MCF 10A (cell line): ENCODE measurements at regions not wholly inside any gene's neighbourhood (a gene's known extent, or its start where the extent isn't known, plus 50 kb on each side); places are given as distances from the start of the nearest gene placed in this dataset.

Experiments
- BruUV-seq: library from RNA; stranded (reverse); fragments of 400-500 nt; replicated peaks from 2 replicates; lab custom pipeline; 2021; lab: Mats Ljungman, UMichigan
- CTCF ChIA-PET: fragments of 300-600 bp; sonication (Branson Sonifier 250); formaldehyde crosslinking; extraction: SDS; loops from one replicate; lab custom pipeline; 2021; ENCODE audit warnings: antibody characterized with exemption, inconsistent platforms; lab: Yijun Ruan, JAX
- POLR2A ChIA-PET: fragments of 300-600, 350-650 bp; sonication (Branson Sonifier 250); formaldehyde crosslinking; extraction: SDS; loops from one replicate; lab custom pipeline; 2020; ENCODE audit warnings: antibody characterized with exemption, inconsistent platforms; lab: Yijun Ruan, JAX
- DNase-seq: peaks from one replicate; pipeline ENCODE4 v3.0.0-alpha.2; 2018; ENCODE audit not compliant: unreplicated experiment
- H3K27ac Mint-ChIP-seq: one replicate; pipeline ENCODE4 v1.8.0; 2022; ENCODE audit warnings: mild to moderate bottlenecking, low read depth, mixed read lengths; ENCODE audit not compliant: unreplicated experiment
- H3K27me3 Mint-ChIP-seq: one replicate; pipeline ENCODE4 v1.8.0; 2022; ENCODE audit warnings: mixed read lengths; ENCODE audit not compliant: insufficient read depth, unreplicated experiment
- H3K36me3 Mint-ChIP-seq: one replicate; pipeline ENCODE4 v1.8.0; 2022; ENCODE audit warnings: mild to moderate bottlenecking, moderate library complexity, mixed read lengths; ENCODE audit not compliant: insufficient read depth, unreplicated experiment
- H3K4me1 Mint-ChIP-seq: one replicate; pipeline ENCODE4 v1.8.0; 2022; ENCODE audit warnings: mixed read lengths; ENCODE audit not compliant: insufficient read depth, unreplicated experiment
- H3K4me3 Mint-ChIP-seq: one replicate; pipeline ENCODE4 v1.8.0; 2022; ENCODE audit warnings: mild to moderate bottlenecking, moderate library complexity, mixed read lengths; ENCODE audit not compliant: unreplicated experiment
- H3K9me3 Mint-ChIP-seq: one replicate; pipeline ENCODE4 v1.8.0; 2022; ENCODE audit warnings: mixed read lengths; ENCODE audit not compliant: unreplicated experiment
- CTCF ChIP-seq: fragments of 200-600 bp; IDR thresholded peaks from one replicate; pipeline ENCODE4 v1.8.0; 2022; ENCODE audit warnings: antibody characterized with exemption, mild to moderate bottlenecking; ENCODE audit not compliant: unreplicated experiment
- intact Hi-C: fragments of 100-400 bp; cut with micrococcal nuclease; formaldehyde crosslinking; loops from 2 replicates; pipeline ENCODE4 v1.14.1; 2022

DNA sequence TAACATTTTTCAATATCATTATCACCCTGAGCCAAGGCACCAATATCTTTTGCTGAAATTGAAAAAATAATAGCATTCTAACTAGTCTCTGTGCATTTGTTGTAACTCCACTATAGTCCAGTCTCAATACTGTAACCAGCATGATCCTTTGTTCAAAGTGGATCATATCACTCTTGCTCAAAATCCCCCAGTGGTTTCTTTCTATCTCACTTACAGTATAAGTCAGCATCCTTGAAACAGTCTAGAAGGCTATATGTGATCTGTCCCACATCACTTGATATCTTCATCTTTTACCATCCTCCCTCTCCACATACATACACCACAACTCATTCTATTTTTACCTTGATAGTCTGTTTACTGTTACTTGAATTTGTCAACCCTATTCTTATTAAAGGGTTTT lies 435.7 kb downstream of the CCER1 start:
- H3K4me3 Mint-ChIP-seq = no peak overlapping the region
- intact Hi-C loops = no loop called here
- no peak overlapping the region for H3K27ac Mint-ChIP-seq
- ChIA-PET CTCF (no interaction called here), POLR2A (no interaction called here)
- no peak for TF ChIP-seq CTCF
- peaks cover 6% of the 10 kb centered on the region for H3K4me1 Mint-ChIP-seq
- H3K27me3 Mint-ChIP-seq = no peaks in the 10 kb centered on the region
- no TSS peak for BruUV-seq
- no peaks in the 10 kb centered on the region for H3K36me3 Mint-ChIP-seq
- no peak for DNase-seq
- no peaks in the 10 kb centered on the region for H3K9me3 Mint-ChIP-seq

DNA sequence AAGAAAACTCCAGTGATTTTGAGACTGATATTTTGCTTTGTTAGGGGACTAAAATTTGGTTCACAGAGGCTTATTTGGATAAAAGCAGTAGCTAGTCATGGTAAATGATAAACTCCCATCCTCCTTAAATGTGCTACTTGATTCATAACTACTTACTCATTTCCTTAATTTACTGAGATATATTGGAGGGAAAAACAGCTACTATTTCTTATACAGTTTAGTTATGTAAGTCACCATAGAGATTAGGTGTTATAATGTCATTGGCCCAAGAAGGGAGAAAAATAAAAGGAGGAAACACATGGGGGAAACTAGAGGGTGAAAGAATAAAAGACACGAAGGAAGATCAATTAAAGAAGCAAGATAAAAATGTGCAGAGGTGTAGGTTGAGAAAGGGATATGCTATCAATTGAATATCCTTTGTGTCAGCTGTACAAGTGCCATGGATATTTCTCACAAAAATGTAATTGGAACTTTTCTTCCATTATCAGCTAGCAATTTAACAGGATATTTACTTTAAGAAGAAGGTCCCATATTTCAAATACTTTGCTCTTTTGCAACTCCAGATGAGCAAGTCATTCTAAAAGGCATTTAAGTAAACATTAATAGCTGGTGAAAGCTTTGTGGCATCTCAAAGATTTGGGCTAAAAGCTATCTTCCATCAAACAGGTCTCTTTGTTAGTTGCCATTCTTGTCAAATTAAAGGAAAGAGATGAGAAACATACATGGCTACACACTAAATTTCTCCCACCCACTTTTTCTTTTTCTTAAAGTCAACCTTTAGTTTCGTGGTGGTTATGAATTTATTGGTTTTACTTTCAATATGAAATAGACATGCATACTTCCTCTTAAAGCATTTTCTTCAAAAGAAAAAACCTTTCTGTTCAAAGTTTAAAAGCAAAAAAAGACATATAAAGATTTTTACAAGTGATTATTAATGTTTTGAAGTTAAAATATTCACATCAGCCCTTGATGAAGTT lies 439.5 kb downstream of the CCER1 start:
- CTCF ChIA-PET = interaction anchor here (0.7 kb wide), 1 partner anchor 853 kb away, joined by 3 read pairs; no protein-coding TSS in a partner anchor
- Mint-ChIP-seq H3K27ac (no peak overlapping the region), H3K27me3 (no peaks in the 10 kb centered on the region), H3K4me1 (peaks cover 6% of the 10 kb centered on the region), H3K4me3 (no peak overlapping the region), H3K9me3 (no peaks in the 10 kb centered on the region), H3K36me3 (no peaks in the 10 kb centered on the region)
- POLR2A ChIA-PET = no interaction called here
- BruUV-seq = no TSS peak
- TF ChIP-seq CTCF = no peak
- DNase-seq = no peak
- intact Hi-C loops = no loop called here

DNA sequence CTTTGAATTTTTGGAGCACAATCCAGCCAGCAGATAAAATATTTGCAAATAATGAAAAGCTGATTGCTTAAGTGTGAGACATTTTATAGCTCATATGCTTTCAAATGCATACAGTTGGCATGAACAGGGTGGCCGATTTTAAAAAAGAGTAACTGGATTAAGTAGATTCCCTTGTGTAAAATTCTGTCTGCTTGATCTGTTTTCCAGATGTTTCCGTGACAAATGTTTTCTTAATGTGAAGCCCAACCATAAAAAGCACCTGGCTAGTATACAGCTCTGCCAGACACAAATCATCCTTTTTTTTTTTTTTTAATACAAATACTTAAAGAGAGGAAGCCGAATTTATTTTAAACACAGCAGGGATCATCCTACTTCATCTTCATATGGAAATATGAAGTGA lies 440.7 kb downstream of the CCER1 start:
- POLR2A ChIA-PET = no interaction called here
- no peak for TF ChIP-seq CTCF
- BruUV-seq = no TSS peak
- CTCF ChIA-PET = interaction anchor here (0.6 to 0.7 kb wide), 3 partner anchors 40 to 854 kb away, joined by 3 to 4 read pairs (median 3); no protein-coding TSS in a partner anchor
- Mint-ChIP-seq H3K9me3 (no peaks in the 10 kb centered on the region), H3K4me1 (peaks cover 6% of the 10 kb centered on the region), H3K27ac (no peak overlapping the region), H3K27me3 (no peaks in the 10 kb centered on the region), H3K4me3 (no peak overlapping the region), H3K36me3 (no peaks in the 10 kb centered on the region)
- intact Hi-C loops = no loop called here
- no peak for DNase-seq

DNA sequence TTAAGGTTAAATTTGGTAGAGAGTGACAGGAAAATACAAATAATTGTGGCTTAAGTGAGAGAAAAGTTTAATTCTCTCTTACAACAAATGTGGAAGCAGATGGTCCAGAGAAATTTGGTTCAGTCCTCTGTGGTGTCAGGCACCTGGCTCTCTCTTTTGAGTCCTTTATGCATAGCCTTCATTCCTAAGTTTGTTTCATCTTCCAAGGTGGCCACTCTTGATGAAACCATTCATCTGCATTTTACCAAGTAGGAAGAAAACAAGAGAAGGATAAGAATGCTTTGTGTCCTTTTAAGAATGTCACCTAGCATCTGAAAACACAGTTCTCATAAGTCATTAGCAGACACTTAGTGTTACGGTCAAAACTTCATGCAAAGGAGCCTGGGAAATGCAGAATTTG lies 442.5 kb downstream of the CCER1 start:
- H3K27ac Mint-ChIP-seq = no peak overlapping the region
- BruUV-seq = no TSS peak
- no peak for TF ChIP-seq CTCF

More for the DNA sequence above, 442.5 kb downstream of the CCER1 start:
- ChIA-PET CTCF (interaction anchor here (0.5 kb wide), 1 partner anchor 19 kb away, joined by 3 read pairs; no protein-coding TSS in a partner anchor), POLR2A (no interaction called here)
- H3K4me1 Mint-ChIP-seq = peaks cover 6% of the 10 kb centered on the region
- H3K9me3 Mint-ChIP-seq = no peaks in the 10 kb centered on the region
- no peak overlapping the region for H3K4me3 Mint-ChIP-seq
- H3K27me3 Mint-ChIP-seq = no peaks in the 10 kb centered on the region
- no peaks in the 10 kb centered on the region for H3K36me3 Mint-ChIP-seq
- no peak for DNase-seq
- intact Hi-C loops = no loop called here
